Suprapubic skin (tissue), 4 donors: ENCODE measurements at regions not wholly inside any gene's neighbourhood (a gene's known extent, or its start where the extent isn't known, plus 50 kb on each side); places are given as distances from the start of the nearest gene placed in this dataset.

Experiments used
- DNase-seq, 2 donors: peaks; one replicate each; pipeline ENCODE4 v3.0.0-alpha.2; 2019; ENCODE audit warnings: low spot score in 2 of 2
- H3K27ac ChIP-seq: fragments of 200-600 bp; sonication (generic); one replicate; pipeline ENCODE4 v1.5.1; 2019
- H3K27me3 ChIP-seq: fragments of 200-600 bp; sonication (generic); one replicate; pipeline ENCODE4 v1.5.1; 2019
- H3K36me3 ChIP-seq: fragments of 200-600 bp; sonication (generic); one replicate; pipeline ENCODE4 v1.5.1; 2019
- H3K4me1 ChIP-seq: fragments of 200-600 bp; sonication (generic); one replicate; pipeline ENCODE4 v1.5.1; 2019
- H3K4me3 ChIP-seq: fragments of 200-600 bp; sonication (generic); one replicate; pipeline ENCODE4 v1.5.1; 2019; ENCODE audit warnings: mild to moderate bottlenecking
- H3K9me3 ChIP-seq: fragments of 200-600 bp; sonication (generic); one replicate; pipeline ENCODE4 v1.5.1; 2019
- CTCF ChIP-seq, 2 donors: fragments of 200-600 bp in 1 of 2; fragments of 450-650 bp in 1 of 2; sonication (generic) in 1 of 2; IDR thresholded peaks; one replicate each; pipeline ENCODE4 v1.5.1; 2016 to 2019; ENCODE audit warnings: antibody characterized with exemption in 2 of 2, mild to moderate bottlenecking in 1 of 2, moderate library complexity in 1 of 2
- EP300 ChIP-seq: sonication (generic); formaldehyde crosslinking; IDR thresholded peaks from one replicate; pipeline ENCODE4 v1.6.1; 2017; ENCODE audit warnings: antibody characterized with exemption
- POLR2A ChIP-seq, 2 donors: fragments of 450-650 bp; IDR thresholded peaks; one replicate each; pipeline ENCODE4 v1.6.1; 2017; ENCODE audit warnings: antibody characterized with exemption in 2 of 2, mild to moderate bottlenecking in 2 of 2, moderate library complexity in 2 of 2
- POLR2AphosphoS5 ChIP-seq, 3 donors: sonication (generic); formaldehyde crosslinking; IDR thresholded peaks; one replicate each; pipeline ENCODE4 v1.6.1; 2017; ENCODE audit warnings: antibody characterized with exemption in 3 of 3
- WGBS: methylation state at CpG from one replicate; pipeline ENCODE4 v1.1.5; 2018; 5-methylcytosine and 5-hydroxymethylcytosine counted together

- no peaks in the 10 kb centered on the region for H3K27me3 ChIP-seq
- TF ChIP-seq POLR2AphosphoS5 (IDR thresholded peaks at IDR 0.05) (no peak), EP300 (no peak), POLR2A (IDR thresholded peaks at IDR 0.05) (no peak)
- no peaks in the 10 kb centered on the region for H3K9me3 ChIP-seq
- WGBS, result 82% methylated on average over 5 of the region's 6 CpGs
- H3K36me3 ChIP-seq, result no peaks in the 10 kb centered on the region
- no peak overlapping the region for H3K4me3 ChIP-seq
- no peak for DNase-seq
- H3K4me1 ChIP-seq, result peaks cover 44% of the 10 kb centered on the region
- no peak overlapping the region for H3K27ac ChIP-seq
Observed at GRCh38 chr15:39497016-39497758, 83.7 kb upstream of the THBS1 start.

DNA sequence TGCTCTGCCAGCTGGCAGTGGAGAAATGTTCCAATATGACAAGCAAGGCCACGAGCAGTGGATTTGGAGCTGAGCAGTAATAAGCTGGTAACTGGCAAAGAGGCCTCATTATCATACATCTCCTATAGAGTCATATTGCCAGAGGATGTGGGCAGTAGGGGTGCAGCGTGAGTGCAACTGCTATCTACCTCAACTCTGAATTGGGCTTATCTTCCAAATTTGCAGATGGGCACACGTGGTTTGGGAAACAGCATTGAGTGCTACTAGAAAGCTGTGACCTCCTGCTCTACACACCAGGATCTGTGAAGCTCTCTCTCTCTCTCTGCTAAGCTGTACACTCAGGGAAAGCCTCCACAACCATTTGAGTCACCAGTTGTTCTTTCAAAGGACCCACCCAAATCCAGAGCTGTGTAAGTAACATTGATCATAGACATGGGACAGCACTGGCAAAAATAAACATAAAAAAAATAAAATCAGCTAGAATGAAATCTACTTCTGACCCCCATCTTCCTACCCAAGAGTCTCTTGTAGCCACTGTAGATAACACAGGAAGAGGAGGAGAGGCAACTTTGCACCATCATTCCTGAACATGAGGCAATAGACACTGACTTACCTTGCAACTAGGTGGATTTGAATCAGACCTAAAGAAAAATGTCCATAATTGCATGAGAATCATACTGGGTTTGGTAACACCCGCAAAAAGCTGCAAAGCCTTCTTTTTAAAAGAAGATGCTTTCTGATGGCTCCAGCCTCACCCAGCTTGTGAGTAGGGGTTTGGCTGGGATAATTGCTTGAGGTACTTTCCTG, 82.9 kb upstream of the THBS1 start:
- Histone ChIP-seq H3K4me1 (peaks cover 50% of the 10 kb centered on the region), H3K36me3 (no peaks in the 10 kb centered on the region), H3K9me3 (no peaks in the 10 kb centered on the region), H3K27ac (peak overlapping the region; percentile 45), H3K27me3 (no peaks in the 10 kb centered on the region), H3K4me3 (no peak overlapping the region)
- DNase-seq, result no peak
- 54% methylated on average over 4 of the region's 4 CpGs for WGBS
- TF ChIP-seq CTCF (IDR thresholded peaks at IDR 0.05) (no peak), POLR2AphosphoS5 (IDR thresholded peaks at IDR 0.05) (no peak), EP300 (no peak), POLR2A (IDR thresholded peaks at IDR 0.05) (no peak)

GRCh38 chr15:39498629-39499028, 82.2 kb upstream of the THBS1 start:
- H3K9me3 ChIP-seq, result no peaks in the 10 kb centered on the region
- 37% methylated on average over 4 of the region's 4 CpGs for WGBS
- H3K4me3 ChIP-seq, result no peak overlapping the region
- peaks cover 50% of the 10 kb centered on the region for H3K4me1 ChIP-seq
- no peaks in the 10 kb centered on the region for H3K27me3 ChIP-seq
- TF ChIP-seq POLR2AphosphoS5 (IDR thresholded peaks at IDR 0.05) (no peak), POLR2A (IDR thresholded peaks at IDR 0.05) (no peak)
- DNase-seq, result no peak
- no peaks in the 10 kb centered on the region for H3K36me3 ChIP-seq
- peak overlapping the region; percentile 45 for H3K27ac ChIP-seq

GRCh38 chr15:39499042-39499441, 81.8 kb upstream of the THBS1 start:
- no peak overlapping the region for H3K4me3 ChIP-seq
- no peaks in the 10 kb centered on the region for H3K36me3 ChIP-seq
- H3K9me3 ChIP-seq, result no peaks in the 10 kb centered on the region
- WGBS, result 62% methylated on average over 1 of the region's 1 CpG
- TF ChIP-seq EP300 (no peak), POLR2A (IDR thresholded peaks at IDR 0.05) (no peak), CTCF (IDR thresholded peaks at IDR 0.05) (no peak), POLR2AphosphoS5 (IDR thresholded peaks at IDR 0.05) (no peak)
- H3K27me3 ChIP-seq, result no peaks in the 10 kb centered on the region
- H3K4me1 ChIP-seq, result peaks cover 50% of the 10 kb centered on the region
- DNase-seq, result no peak
- H3K27ac ChIP-seq, result peak overlapping the region; percentile 45

DNA sequence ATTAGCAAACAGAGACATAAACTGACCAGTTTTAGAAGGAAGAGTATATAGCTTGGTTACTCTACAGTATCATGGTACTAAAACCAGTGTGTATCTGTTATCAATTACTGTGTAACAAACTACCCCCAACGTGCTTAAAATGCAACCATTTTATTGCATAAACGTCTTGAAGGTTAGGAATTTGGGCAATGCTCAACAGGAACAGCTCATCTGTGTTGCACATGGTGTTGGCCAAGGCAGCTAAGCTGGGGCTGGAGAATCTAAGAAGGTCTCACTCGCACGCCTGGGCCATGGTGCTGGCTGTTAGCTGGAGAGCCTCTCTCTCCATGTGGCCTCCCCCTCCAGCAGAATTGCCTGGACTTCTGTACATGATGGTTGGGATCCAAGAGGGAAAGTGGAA, 81.2 kb upstream of the THBS1 start:
- 65% methylated on average over 4 of the region's 4 CpGs for WGBS
- no peak overlapping the region for H3K27ac ChIP-seq

More for the DNA sequence above, 81.2 kb upstream of the THBS1 start:
- Histone ChIP-seq H3K4me1 (peaks cover 55% of the 10 kb centered on the region), H3K27me3 (no peaks in the 10 kb centered on the region), H3K36me3 (no peaks in the 10 kb centered on the region), H3K4me3 (no peak overlapping the region), H3K9me3 (no peaks in the 10 kb centered on the region)
- no peak for DNase-seq
- TF ChIP-seq POLR2A (IDR thresholded peaks at IDR 0.05) (no peak), CTCF (IDR thresholded peaks at IDR 0.05) (no peak), EP300 (no peak), POLR2AphosphoS5 (IDR thresholded peaks at IDR 0.05) (no peak)
